Activated CD8-positive, alpha-beta T cell treated with anti-CD3 and anti-CD28 coated beads for 36 hours (primary cell): ENCODE measurements at regions not wholly inside any gene's neighbourhood (a gene's known extent, or its start where the extent isn't known, plus 50 kb on each side); places are given as distances from the start of the nearest gene placed in this dataset.
A peak's percentile ranks its signal among the peaks of the same experiment; 100 is the strongest.

ENCODE experiments used
- ATAC-seq: fragments of 200-7000 bp; cut with Tn5 transposase; one replicate; pipeline ENCODE4 v1.10.0; 2021; ENCODE audit warnings: mild to moderate bottlenecking, moderate library complexity
- CTCF ChIA-PET: fragments of 350-600 bp; sonication (Branson Sonifier 250); formaldehyde crosslinking; loops from one replicate; lab custom pipeline; 2021; ENCODE audit warnings: antibody characterized with exemption; lab: Charles Lee
- POLR2A ChIA-PET: fragments of 350-600 bp; sonication (Branson Sonifier 250); formaldehyde crosslinking; loops from one replicate; lab custom pipeline; 2021; ENCODE audit warnings: antibody characterized with exemption; lab: Charles Lee
- DNase-seq: peaks from one replicate; pipeline ENCODE4 v3.0.0-alpha.2; 2020
- H3K27ac Mint-ChIP-seq: one replicate; pipeline ENCODE4 v1.8.0; 2021; ENCODE audit warnings: mild to moderate bottlenecking, mixed read lengths
- H3K27me3 Mint-ChIP-seq: one replicate; pipeline ENCODE4 v1.8.0; 2021; ENCODE audit warnings: mixed read lengths
- H3K36me3 Mint-ChIP-seq: one replicate; pipeline ENCODE4 v1.8.0; 2021; ENCODE audit warnings: low read depth, mixed read lengths
- H3K4me1 Mint-ChIP-seq: one replicate; pipeline ENCODE4 v1.8.0; 2021; ENCODE audit warnings: low read depth, mixed read lengths
- H3K4me3 Mint-ChIP-seq: one replicate; pipeline ENCODE4 v1.8.0; 2021; ENCODE audit warnings: mild to moderate bottlenecking, moderate library complexity, mixed read lengths
- H3K9me3 Mint-ChIP-seq: one replicate; pipeline ENCODE4 v1.8.0; 2021; ENCODE audit warnings: mixed read lengths
- CTCF ChIP-seq: fragments of 200-600 bp; IDR thresholded peaks from one replicate; pipeline ENCODE4 v1.8.0; 2022; ENCODE audit warnings: antibody characterized with exemption, mild to moderate bottlenecking
- intact Hi-C: fragments of 100-400 bp; cut with micrococcal nuclease; formaldehyde crosslinking; loops from one replicate; pipeline ENCODE4 v1.10.0; 2022

- Mint-ChIP-seq H3K4me3 (no peak overlapping the region), H3K9me3 (peaks cover 18% of the 10 kb centered on the region), H3K27ac (peak overlapping the region; percentile 83), H3K36me3 (peaks cover 13% of the 10 kb centered on the region), H3K27me3 (no peaks in the 10 kb centered on the region), H3K4me1 (peaks cover 65% of the 10 kb centered on the region)
- DNase-seq (no peak), ATAC-seq (no peak)
- ChIA-PET POLR2A (no interaction called here), CTCF (interaction anchor here (0.9 kb wide), 1 partner anchor 337 kb away, joined by 3 read pairs; no protein-coding TSS in a partner anchor)
- TF ChIP-seq CTCF: no peak
- intact Hi-C loops: no loop called here
These were observed 362.6 kb downstream of the SHQ1 start for GRCh38 chr3:72485641-72486040.

DNA sequence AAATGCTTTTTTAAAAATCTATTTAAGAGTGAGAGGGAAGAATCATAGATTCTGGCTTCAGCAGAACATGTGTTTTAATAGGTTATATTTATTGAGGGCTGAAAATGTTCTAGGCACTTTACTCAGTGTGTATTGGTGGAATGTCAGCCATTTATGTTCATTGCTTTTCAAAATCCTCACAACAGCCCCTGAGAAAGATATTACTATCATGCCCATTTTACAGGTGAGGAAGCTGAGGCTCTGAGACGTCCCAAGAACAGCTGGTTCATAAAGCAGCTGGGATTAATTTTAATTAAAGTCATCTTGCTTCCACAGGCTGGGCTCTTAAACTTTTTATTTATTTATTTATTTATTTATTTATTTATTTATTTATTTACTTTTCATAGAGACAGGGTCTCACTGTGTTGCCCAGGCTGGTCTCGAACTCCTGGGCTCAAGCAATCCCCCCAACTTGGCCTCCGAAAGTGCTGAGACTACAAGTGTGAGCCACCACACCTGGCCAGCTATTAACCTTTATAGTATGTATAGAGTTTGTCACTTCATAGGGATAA is 364.6 kb downstream of the SHQ1 start:
- no peaks in the 10 kb centered on the region for H3K27me3 Mint-ChIP-seq
- H3K4me1 Mint-ChIP-seq: peaks cover 67% of the 10 kb centered on the region
- H3K9me3 Mint-ChIP-seq: peaks cover 25% of the 10 kb centered on the region
- no peak for TF ChIP-seq CTCF
- H3K36me3 Mint-ChIP-seq: peaks cover 13% of the 10 kb centered on the region
- no peak overlapping the region for H3K4me3 Mint-ChIP-seq
- intact Hi-C loops: loop anchor here (5.0 kb wide), 1 partner anchor 36 kb away; the partner anchor contains the start of gene RYBP
- H3K27ac Mint-ChIP-seq: peak overlapping the region; percentile 90
- ChIA-PET CTCF (interaction anchor here (1.0 to 1.8 kb wide), 2 partner anchors 11 to 339 kb away, joined by 3 read pairs; no protein-coding TSS in a partner anchor), POLR2A (interaction anchor here (1.0 kb wide), 1 partner anchor 49 kb away, joined by 4 read pairs; no protein-coding TSS in a partner anchor)
- ATAC-seq (no peak), DNase-seq (no peak)

- Mint-ChIP-seq H3K36me3 (peaks cover 13% of the 10 kb centered on the region), H3K9me3 (peaks cover 25% of the 10 kb centered on the region), H3K27ac (peak overlapping the region; percentile 90), H3K27me3 (no peaks in the 10 kb centered on the region), H3K4me1 (peaks cover 58% of the 10 kb centered on the region), H3K4me3 (peak overlapping the region; percentile 45)
- peak; percentile 78 for ATAC-seq
- CTCF ChIA-PET: interaction anchor here (0.6 to 1.8 kb wide), 6 partner anchors 10 to 340 kb away, joined by 3 read pairs; no protein-coding TSS in a partner anchor
- DNase-seq: peak; percentile 94
- intact Hi-C loops: loop anchor here (5.0 kb wide), 1 partner anchor 35 kb away; the partner anchor contains the start of gene RYBP
- POLR2A ChIA-PET: interaction anchor here (1.4 kb wide), 1 partner anchor 151 kb away, joined by 4 read pairs; no protein-coding TSS in a partner anchor
- no peak for TF ChIP-seq CTCF
These were observed 365.5 kb downstream of the SHQ1 start for GRCh38 chr3:72482589-72483321.

DNA sequence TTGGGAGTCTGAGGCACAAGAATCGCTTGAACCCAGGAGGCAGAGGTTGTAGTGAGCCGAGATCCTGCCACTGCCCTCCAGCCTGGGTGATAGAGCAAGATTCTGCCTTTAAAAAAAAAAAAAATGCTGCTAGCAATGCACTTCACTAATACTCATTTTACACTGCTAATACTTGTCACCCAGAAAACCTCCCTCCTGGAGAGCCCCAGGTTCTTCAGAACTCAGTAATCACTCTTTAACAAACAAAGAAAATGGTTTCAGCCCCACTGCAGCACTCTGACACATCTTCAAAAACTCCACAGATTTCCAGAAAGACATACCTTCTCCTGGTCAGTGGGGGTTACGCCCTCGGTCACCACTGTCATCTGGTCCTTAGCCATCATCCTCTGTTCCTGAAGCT is 366.7 kb downstream of the SHQ1 start:
- no peak for ATAC-seq
- ChIA-PET POLR2A (no interaction called here), CTCF (no interaction called here)
- Mint-ChIP-seq H3K4me1 (peaks cover 51% of the 10 kb centered on the region), H3K27ac (peak overlapping the region; percentile 32), H3K4me3 (no peak overlapping the region), H3K36me3 (peaks cover 13% of the 10 kb centered on the region), H3K9me3 (peaks cover 25% of the 10 kb centered on the region), H3K27me3 (no peaks in the 10 kb centered on the region)
- no peak for TF ChIP-seq CTCF
- intact Hi-C loops: loop anchor here (5.0 kb wide), 1 partner anchor 34 kb away; the partner anchor contains the start of gene RYBP
- DNase-seq: no peak

- no peak for ATAC-seq
- CTCF ChIA-PET: no interaction called here
These were observed 367.9 kb downstream of the SHQ1 start for GRCh38 chr3:72480366-72480765.

More at GRCh38 chr3:72480366-72480765, 367.9 kb downstream of the SHQ1 start:
- H3K9me3 Mint-ChIP-seq: peaks cover 19% of the 10 kb centered on the region
- no peak overlapping the region for H3K4me3 Mint-ChIP-seq
- H3K4me1 Mint-ChIP-seq: peaks cover 44% of the 10 kb centered on the region
- H3K27me3 Mint-ChIP-seq: no peaks in the 10 kb centered on the region
- intact Hi-C loops: loop anchor here (5.0 kb wide), 1 partner anchor 33 kb away; the partner anchor contains the start of gene RYBP
- TF ChIP-seq CTCF: no peak
- no peak for DNase-seq
- H3K36me3 Mint-ChIP-seq: peaks cover 6% of the 10 kb centered on the region
- POLR2A ChIA-PET: no interaction called here
- H3K27ac Mint-ChIP-seq: no peak overlapping the region
